Bronchial epithelial cell (primary cell): ENCODE measurements at regions not wholly inside any gene's neighbourhood (a gene's known extent, or its start where the extent isn't known, plus 50 kb on each side); places are given as distances from the start of the nearest gene placed in this dataset.

Source experiments
- DNase-seq: peaks from one replicate; pipeline ENCODE4 v3.0.0-alpha.2; 2010; ENCODE audit warnings: low read depth
- FAIRE-seq: peaks from 2 replicates; lab custom pipeline; 2011; peaks lifted over from hg19 to GRCh38; lab: Jason Lieb, UNC
- H3K27me3 ChIP-seq: 2 replicates; pipeline ENCODE4 v1.5.1; 2011; ENCODE audit warnings: low read length; ENCODE audit not compliant: control insufficient read depth, insufficient read depth
- H3K36me3 ChIP-seq: 2 replicates; pipeline ENCODE4 v1.5.1; 2011; ENCODE audit warnings: low read length; ENCODE audit not compliant: control insufficient read depth, insufficient read depth
- H3K4me3 ChIP-seq: 2 replicates; pipeline ENCODE4 v1.5.1; 2011; ENCODE audit warnings: mild to moderate bottlenecking, low read depth, low read length, control low read depth
- TF ChIP-seq, protein P1 (sequence below): IDR thresholded peaks from 2 replicates; pipeline ENCODE4 v1.5.1; 2011; ENCODE audit warnings: mild to moderate bottlenecking, moderate library complexity, low read length, control low read depth, inconsistent platforms; ENCODE audit not compliant: insufficient read depth, severe bottlenecking

DNA sequence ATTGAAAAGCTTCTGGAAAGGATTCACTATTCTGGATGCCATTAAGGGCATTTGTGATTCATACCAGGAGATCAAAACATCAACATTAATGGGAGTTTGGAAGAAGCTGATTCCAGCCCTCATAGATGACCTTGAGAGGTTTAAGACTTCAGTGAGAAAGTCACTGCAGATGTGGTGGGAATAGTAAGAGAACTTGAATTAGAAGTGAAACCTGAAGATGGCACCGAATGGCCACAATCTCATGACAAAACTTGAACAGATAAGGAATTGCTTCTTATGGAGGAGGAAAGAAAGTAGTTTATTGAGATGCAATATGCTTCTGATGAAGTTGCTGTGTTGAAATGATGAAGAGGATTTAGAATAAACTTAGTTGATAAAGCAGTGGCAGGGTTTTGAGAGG is 254.6 kb upstream of the SLC24A2 start:
- H3K36me3 ChIP-seq, result no peaks in the 10 kb centered on the region
- FAIRE-seq, result no peak
- no peak for DNase-seq
- H3K4me3 ChIP-seq, result no peak overlapping the region
- peaks cover 1% of the 10 kb centered on the region for H3K27me3 ChIP-seq
- TF ChIP-seq, protein P1, sequence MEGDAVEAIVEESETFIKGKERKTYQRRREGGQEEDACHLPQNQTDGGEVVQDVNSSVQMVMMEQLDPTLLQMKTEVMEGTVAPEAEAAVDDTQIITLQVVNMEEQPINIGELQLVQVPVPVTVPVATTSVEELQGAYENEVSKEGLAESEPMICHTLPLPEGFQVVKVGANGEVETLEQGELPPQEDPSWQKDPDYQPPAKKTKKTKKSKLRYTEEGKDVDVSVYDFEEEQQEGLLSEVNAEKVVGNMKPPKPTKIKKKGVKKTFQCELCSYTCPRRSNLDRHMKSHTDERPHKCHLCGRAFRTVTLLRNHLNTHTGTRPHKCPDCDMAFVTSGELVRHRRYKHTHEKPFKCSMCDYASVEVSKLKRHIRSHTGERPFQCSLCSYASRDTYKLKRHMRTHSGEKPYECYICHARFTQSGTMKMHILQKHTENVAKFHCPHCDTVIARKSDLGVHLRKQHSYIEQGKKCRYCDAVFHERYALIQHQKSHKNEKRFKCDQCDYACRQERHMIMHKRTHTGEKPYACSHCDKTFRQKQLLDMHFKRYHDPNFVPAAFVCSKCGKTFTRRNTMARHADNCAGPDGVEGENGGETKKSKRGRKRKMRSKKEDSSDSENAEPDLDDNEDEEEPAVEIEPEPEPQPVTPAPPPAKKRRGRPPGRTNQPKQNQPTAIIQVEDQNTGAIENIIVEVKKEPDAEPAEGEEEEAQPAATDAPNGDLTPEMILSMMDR, result no peak

DNA sequence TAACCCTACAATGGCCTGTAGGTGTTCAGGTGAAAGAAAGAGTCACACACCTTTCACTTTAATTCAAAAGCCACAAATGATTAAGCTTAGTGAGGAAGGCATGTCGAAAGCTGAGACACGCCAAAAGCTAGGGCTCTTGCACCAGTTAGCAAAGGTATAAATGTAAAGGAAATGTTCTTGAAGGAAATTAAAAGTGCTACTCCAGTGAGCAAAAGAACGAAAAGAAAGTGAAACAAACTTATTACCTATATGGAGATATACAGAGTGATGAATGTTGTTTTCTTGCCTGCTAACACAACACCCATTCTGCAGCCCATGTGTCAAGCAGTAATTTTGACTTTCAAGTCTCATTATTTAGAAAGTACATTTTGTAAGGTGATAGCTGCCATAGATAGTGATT is 254.2 kb upstream of the SLC24A2 start:
- Histone ChIP-seq H3K27me3 (peaks cover 1% of the 10 kb centered on the region), H3K36me3 (no peaks in the 10 kb centered on the region), H3K4me3 (no peak overlapping the region)
- FAIRE-seq, result no peak
- DNase-seq, result no peak
- TF ChIP-seq, protein P1, result no peak

DNA sequence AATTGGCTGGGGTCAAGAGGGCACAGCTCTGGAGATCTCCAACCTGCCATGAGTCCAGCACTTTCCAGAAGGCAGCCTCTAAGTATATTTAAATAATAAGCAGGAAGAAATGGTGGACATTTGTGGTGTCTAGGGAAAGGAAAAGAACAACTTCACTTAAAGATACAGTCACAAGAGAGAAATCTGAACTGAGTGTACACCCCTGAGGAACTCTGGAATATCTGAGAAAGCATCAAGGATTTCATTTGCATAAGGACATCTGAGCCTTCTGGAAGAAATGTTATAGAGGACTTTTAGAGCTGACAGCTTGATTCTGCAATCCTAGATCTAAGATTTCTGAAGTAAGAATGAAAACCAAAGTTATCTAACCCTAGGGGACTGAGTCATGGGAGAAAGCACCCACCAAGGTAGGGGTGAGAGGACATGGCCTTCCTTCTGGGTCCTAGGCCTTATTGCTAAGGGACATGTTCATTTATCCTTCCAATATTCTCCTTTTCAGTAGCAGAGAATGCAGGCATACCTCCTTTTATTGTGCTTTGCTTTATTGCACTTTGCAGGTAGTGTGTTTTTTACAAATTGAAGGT is 253.4 kb upstream of the SLC24A2 start:
- FAIRE-seq (no peak), DNase-seq (no peak)
- peaks cover 1% of the 10 kb centered on the region for H3K27me3 ChIP-seq
- no peaks in the 10 kb centered on the region for H3K36me3 ChIP-seq
- TF ChIP-seq, protein P1, result no peak
- H3K4me3 ChIP-seq, result no peak overlapping the region

GRCh38 chr9:20041697-20042081 is 252.9 kb upstream of the SLC24A2 start:
- FAIRE-seq (no peak), DNase-seq (no peak)
- Histone ChIP-seq H3K4me3 (no peak overlapping the region), H3K27me3 (peaks cover 1% of the 10 kb centered on the region), H3K36me3 (no peaks in the 10 kb centered on the region)
- TF ChIP-seq, protein P1, result no peak

DNA sequence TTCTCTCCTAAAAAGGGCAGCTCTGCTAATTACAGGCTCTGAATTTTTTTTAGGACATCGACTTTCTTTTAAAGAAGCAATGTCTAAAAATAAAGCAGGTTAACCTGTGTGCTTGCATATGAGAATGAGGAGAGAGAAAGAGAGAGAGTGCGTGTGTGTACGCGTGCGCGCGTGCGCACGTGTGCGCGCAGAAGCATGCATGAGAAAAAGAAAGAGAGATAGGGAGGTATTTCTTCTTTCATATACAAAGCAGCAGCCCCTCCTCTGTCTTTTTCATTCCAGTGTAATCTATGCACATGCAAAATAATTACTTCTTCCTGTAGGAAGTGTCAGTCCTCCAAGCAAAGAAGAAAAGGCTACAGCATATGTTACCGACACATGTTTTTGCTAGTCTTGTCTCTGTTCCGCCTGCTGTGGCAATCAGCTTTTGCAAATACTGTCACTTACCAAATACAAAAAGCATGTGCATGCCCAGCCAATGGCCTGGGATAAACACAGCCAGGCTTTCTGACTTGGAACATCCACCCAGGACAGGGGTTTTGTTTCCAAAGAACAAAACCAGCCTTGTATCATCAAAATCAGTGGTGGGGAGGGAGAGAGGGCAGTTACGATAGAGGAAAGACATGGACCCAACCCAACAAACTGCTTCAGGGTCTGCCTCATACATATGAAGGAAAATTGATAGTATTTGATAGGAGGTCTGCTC is 252.3 kb upstream of the SLC24A2 start:
- Histone ChIP-seq H3K27me3 (peaks cover 1% of the 10 kb centered on the region), H3K36me3 (no peaks in the 10 kb centered on the region), H3K4me3 (no peak overlapping the region)
- DNase-seq, result no peak
- TF ChIP-seq, protein P1, result no peak
- no peak for FAIRE-seq
